ENCODE measurements at regions not wholly inside any gene's neighbourhood (a gene's known extent, or its start where the extent isn't known, plus 50 kb on each side); places are given as distances from the start of the nearest gene placed in this dataset.

DNA sequence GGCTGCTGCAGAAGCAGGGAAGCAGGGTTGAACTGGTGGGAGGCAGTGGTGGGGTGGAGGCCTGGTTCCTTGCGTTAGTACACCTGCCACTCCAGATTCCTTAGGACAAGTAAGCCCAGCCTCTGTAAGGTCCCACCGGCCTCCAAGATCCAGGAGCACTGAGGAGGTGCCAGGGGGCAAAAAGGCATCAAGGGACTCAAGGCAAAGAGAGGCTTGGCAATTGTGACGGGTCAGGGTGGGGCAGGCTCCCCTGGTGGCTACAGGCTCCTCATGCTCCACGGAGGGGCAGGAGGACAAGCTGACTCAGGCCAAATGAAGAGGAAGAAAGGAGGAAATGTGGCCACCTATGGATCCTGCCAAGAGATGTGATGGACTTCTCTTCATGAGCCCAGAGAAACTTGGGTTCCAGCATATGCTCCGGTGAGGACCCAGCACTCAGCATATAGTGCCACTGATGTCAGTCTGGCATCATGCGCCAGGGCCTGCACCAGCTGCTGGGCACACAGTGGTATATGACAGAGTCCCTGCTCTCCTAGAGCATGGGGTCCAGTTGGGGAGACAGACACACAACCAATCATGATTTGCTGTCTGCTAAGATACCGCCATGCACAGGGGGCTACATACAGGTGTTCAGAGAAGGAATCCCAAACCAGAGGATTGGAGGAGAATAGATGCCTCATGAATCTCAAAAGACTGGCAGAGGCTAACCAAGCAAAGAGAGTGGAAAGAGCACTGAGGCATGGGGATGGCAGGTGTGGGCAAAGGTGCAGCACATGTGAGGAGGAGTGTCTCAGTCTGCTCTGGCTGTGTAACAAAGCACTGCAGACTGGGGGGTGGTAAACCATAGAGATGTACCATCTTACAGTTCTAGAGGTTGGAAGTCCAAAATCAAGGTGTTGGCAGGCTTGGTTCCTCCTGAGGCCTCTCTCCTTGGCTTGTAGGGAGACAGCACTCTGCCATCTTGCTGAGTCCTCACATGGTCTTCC, 249.7 kb downstream of the RHOU start:
- TF ChIP-seq, protein P1, sequence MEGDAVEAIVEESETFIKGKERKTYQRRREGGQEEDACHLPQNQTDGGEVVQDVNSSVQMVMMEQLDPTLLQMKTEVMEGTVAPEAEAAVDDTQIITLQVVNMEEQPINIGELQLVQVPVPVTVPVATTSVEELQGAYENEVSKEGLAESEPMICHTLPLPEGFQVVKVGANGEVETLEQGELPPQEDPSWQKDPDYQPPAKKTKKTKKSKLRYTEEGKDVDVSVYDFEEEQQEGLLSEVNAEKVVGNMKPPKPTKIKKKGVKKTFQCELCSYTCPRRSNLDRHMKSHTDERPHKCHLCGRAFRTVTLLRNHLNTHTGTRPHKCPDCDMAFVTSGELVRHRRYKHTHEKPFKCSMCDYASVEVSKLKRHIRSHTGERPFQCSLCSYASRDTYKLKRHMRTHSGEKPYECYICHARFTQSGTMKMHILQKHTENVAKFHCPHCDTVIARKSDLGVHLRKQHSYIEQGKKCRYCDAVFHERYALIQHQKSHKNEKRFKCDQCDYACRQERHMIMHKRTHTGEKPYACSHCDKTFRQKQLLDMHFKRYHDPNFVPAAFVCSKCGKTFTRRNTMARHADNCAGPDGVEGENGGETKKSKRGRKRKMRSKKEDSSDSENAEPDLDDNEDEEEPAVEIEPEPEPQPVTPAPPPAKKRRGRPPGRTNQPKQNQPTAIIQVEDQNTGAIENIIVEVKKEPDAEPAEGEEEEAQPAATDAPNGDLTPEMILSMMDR (IDR thresholded peaks at IDR 0.05), result no peak
- no peak for TF ChIP-seq POLR2A (IDR thresholded peaks at IDR 0.05)
- intact Hi-C loops (cut with DNase I; ENCODE audit: low total_unique reads), result no loop called here
- peak in 1 of 2 donors; percentile 77 for DNase-seq (ENCODE audit: low spot score in 2 of 2)
- no peak overlapping the region for H3K4me3 ChIP-seq (ENCODE audit: low read depth, poor library complexity, severe bottlenecking)
- WGBS, 2 donors, result 84 to 87% methylated on average over 7 of the region's 7 CpGs

DNA sequence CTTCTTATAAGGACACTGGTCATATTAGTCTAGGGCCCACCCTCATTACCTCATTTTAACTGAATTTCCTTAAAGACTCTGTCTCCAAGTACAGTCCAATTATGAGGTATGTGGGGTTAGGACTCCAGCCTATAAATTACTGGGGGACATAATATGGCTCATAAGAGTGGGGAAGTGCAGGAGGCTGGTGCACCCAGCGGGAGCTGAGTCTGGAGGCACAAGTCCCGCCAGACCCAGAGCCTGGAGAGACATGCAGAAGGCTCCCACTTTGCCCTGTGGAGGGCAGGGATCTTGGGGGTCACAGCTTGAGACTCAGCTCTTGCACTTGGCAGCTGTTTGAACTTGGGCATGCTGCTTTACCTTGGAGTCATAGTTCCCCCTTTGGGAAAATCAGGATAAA, 250.4 kb downstream of the RHOU start:
- intact Hi-C loops (cut with DNase I; ENCODE audit: low total_unique reads), result no loop called here

DNA sequence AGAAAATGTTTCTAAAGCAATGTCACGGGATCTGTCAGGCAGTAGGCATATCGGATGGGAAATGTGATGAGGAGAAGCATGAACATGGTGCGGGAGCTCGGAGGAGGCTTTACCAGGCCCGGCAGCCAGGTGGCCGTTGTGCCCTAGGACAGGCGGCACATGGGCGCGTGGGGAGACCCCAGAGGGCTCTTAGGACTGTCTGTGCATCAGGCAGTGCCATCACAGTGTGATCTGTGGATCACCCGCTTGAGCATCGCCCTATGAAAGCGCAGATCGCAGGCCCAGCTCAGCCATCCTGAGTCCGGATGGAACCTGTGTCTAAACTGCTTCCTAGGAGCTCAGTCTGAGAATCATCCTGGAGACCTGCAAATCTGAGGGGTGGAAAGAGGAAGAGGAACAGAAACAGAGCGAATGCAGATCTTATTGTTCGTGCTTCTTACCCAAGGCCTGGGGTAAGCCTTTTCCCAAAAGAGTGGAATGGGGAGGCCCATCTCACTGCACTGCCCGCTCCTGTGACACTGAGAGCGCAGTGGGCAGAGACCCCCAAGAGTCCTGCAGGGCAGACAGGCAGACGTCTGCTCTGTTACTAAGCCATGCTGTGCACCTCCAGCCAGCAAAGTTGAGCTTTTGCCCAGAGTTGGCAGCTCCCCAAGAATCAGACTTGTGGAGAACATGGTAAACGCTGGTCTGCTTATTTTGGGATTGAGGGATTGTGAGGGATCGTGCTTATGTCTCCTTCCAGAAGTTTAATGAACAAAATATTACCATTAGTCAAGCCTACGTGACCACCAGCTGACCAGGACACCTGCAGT, 251.0 kb downstream of the RHOU start:
- DNase-seq (ENCODE audit: low spot score in 2 of 2), result peak in 1 of 2 donors; percentile 85
- intact Hi-C loops (cut with DNase I; ENCODE audit: low total_unique reads), result no loop called here
- no peak overlapping the region for H3K4me3 ChIP-seq (ENCODE audit: low read depth, poor library complexity, severe bottlenecking)
- 79% methylated on average over 22 of the region's 22 CpGs for WGBS, 2 donors
- TF ChIP-seq, protein P1 (IDR thresholded peaks at IDR 0.05), result no peak
- TF ChIP-seq POLR2A (IDR thresholded peaks at IDR 0.05), result no peak

More for the DNA sequence above, 250.4 kb downstream of the RHOU start:
- no peak overlapping the region for H3K4me3 ChIP-seq (ENCODE audit: low read depth, poor library complexity, severe bottlenecking)
- 89 to 100% methylated on average over 2 of the region's 2 CpGs for WGBS, 2 donors
- TF ChIP-seq POLR2A (IDR thresholded peaks at IDR 0.05), result no peak
- TF ChIP-seq, protein P1 (IDR thresholded peaks at IDR 0.05), result no peak
- peak in 1 of 2 donors; percentile 17 for DNase-seq (ENCODE audit: low spot score in 2 of 2)

DNA sequence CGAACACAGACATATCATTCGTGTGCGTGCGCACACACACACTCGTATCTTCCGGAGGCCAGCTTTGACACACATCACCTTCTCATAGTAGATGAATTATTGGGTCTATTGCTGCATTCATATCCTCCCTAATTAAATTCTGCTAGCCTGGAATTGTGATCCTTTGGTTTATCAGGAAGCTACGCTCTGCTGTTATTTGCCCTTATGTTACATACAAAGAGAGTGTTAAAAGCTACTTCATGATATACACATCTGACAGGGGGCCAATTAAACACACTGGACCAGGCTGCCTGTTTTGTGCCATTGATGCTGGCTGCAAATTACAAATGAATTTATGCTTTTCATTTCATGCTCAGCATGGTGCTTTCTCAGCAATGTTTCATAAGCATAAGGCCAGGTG, 252.0 kb downstream of the RHOU start:
- intact Hi-C loops (cut with DNase I; ENCODE audit: low total_unique reads), result no loop called here
- WGBS, 2 donors, result 82 to 88% methylated on average over 7 of the region's 7 CpGs

DNA sequence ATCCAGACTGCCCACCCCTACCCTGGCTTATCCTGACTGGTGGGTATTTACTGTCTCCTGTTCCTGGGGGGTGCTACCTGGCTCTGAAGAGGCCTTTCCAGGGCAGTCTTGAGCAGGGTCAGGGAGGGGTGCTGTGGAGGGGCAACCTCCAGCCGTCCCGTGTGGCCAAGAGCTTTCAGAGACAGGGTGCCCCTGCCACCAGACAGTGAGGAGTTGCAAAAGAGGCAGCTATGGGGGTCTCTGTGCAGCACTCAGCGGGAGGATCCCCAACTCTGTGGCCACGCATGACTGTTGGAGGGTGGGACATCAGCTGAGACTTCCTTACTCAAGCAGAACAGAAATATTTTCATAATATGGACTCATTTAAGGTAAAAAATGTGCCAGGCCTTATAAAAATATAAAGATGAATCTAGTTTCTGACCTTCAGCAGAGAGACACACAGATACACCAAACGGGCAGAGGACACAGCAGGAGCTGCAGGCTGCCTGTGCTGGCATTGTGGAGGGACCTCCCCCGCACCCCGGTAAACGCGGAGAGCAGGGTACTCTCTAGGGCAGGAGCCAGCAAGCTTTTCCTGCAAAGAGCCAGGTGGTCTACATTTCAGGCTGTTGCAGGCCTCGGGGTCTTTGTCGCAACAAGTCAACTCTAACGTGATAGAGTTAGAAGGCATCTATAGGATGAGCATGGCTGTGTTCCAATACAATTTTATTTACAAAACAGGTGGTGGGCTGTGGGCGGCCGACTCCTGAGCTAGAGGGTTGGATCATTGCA, 252.6 kb downstream of the RHOU start:
- intact Hi-C loops (cut with DNase I; ENCODE audit: low total_unique reads), result no loop called here
- 71 to 84% methylated on average over 13 to 14 of the region's 14 CpGs for WGBS, 2 donors
- TF ChIP-seq POLR2A (IDR thresholded peaks at IDR 0.05), result no peak
- TF ChIP-seq, protein P1 (IDR thresholded peaks at IDR 0.05), result no peak
- peak in 1 of 2 donors; percentile 63 for DNase-seq (ENCODE audit: low spot score in 2 of 2)
- H3K4me3 ChIP-seq (ENCODE audit: low read depth, poor library complexity, severe bottlenecking), result no peak overlapping the region

More for the DNA sequence above, 252.0 kb downstream of the RHOU start:
- no peak for DNase-seq (ENCODE audit: low spot score in 2 of 2)
- TF ChIP-seq POLR2A (IDR thresholded peaks at IDR 0.05), result no peak
- TF ChIP-seq, protein P1 (IDR thresholded peaks at IDR 0.05), result no peak
- H3K4me3 ChIP-seq (ENCODE audit: low read depth, poor library complexity, severe bottlenecking), result no peak overlapping the region
